H9 (cell line): ENCODE measurements at regions not wholly inside any gene's neighbourhood (a gene's known extent, or its start where the extent isn't known, plus 50 kb on each side); places are given as distances from the start of the nearest gene placed in this dataset.

Source experiments
- DNase-seq: peaks from one replicate; pipeline ENCODE4 v3.0.0-alpha.2; 2017
- H2AFZ ChIP-seq: one replicate; pipeline ENCODE4 v1.6.1; 2013; ENCODE audit warnings: mild to moderate bottlenecking, low read length, control low read depth, moderate library complexity
- H2AK5ac ChIP-seq: 2 replicates; pipeline ENCODE4 v1.6.1; 2013; ENCODE audit warnings: low read length, control low read depth, mixed read lengths; ENCODE audit not compliant: insufficient read length
- H2BK120ac ChIP-seq: one replicate; pipeline ENCODE4 v1.6.1; 2013; ENCODE audit warnings: low read depth, mild to moderate bottlenecking, low read length, control low read depth, inconsistent platforms; ENCODE audit not compliant: poor library complexity, severe bottlenecking
- H2BK12ac ChIP-seq: 2 replicates; pipeline ENCODE4 v1.6.1; 2013; ENCODE audit warnings: low read length, control low read depth, mixed read lengths, low read depth; ENCODE audit not compliant: insufficient read length
- H2BK15ac ChIP-seq: 2 replicates; pipeline ENCODE4 v1.6.1; 2013; ENCODE audit warnings: low read depth, low read length, control low read depth
- H2BK20ac ChIP-seq: one replicate; pipeline ENCODE4 v1.6.1; 2013; ENCODE audit warnings: low read depth, mild to moderate bottlenecking, low read length, control low read depth, inconsistent platforms; ENCODE audit not compliant: poor library complexity, severe bottlenecking
- H2BK5ac ChIP-seq: 2 replicates; pipeline ENCODE4 v1.6.1; 2013; ENCODE audit warnings: low read length, control low read depth, mixed read lengths; ENCODE audit not compliant: insufficient read length
- H3K14ac ChIP-seq: 2 replicates; pipeline ENCODE4 v1.6.1; 2013; ENCODE audit warnings: low read length, control low read depth; ENCODE audit not compliant: insufficient read depth
- H3K18ac ChIP-seq: 2 replicates; pipeline ENCODE4 v1.6.1; 2013; ENCODE audit warnings: low read depth, mild to moderate bottlenecking, mixed read lengths, low read length, control low read depth; ENCODE audit not compliant: insufficient read length
- H3K23ac ChIP-seq: 2 replicates; pipeline ENCODE4 v1.6.1; 2013; ENCODE audit warnings: low read length, control low read depth, mixed read lengths, low read depth; ENCODE audit not compliant: insufficient read length
- H3K23me2 ChIP-seq: 2 replicates; pipeline ENCODE4 v1.6.1; 2013; ENCODE audit warnings: low read depth, mild to moderate bottlenecking, mixed read lengths, low read length, control low read depth; ENCODE audit not compliant: insufficient read length, poor library complexity, severe bottlenecking
- H3K27ac ChIP-seq: 2 replicates; pipeline ENCODE4 v1.5.1; 2013; ENCODE audit warnings: low read length, control low read depth, mixed read lengths, low read depth; ENCODE audit not compliant: insufficient read length
- H3K27me3 ChIP-seq: 2 replicates; pipeline ENCODE4 v1.6.1; 2013; ENCODE audit warnings: low read length, control low read depth, inconsistent platforms; ENCODE audit not compliant: insufficient read depth
- H3K4ac ChIP-seq: 2 replicates; pipeline ENCODE4 v1.6.1; 2013; ENCODE audit warnings: low read depth, mild to moderate bottlenecking, control low read depth, inconsistent platforms, low read length, moderate library complexity
- H3K4me1 ChIP-seq: 2 replicates; pipeline ENCODE4 v1.6.1; 2013; ENCODE audit warnings: low read length, control low read depth, inconsistent platforms; ENCODE audit not compliant: insufficient read depth
- H3K4me2 ChIP-seq: 2 replicates; pipeline ENCODE4 v1.6.1; 2013; ENCODE audit warnings: low read length, control low read depth, mixed read lengths; ENCODE audit not compliant: insufficient read length, insufficient read depth
- H3K56ac ChIP-seq: 2 replicates; pipeline ENCODE4 v1.6.1; 2013; ENCODE audit warnings: low read depth, mild to moderate bottlenecking, mixed read lengths, low read length, control low read depth; ENCODE audit not compliant: insufficient read length
- H3K79me1 ChIP-seq: 2 replicates; pipeline ENCODE4 v1.6.1; 2013; ENCODE audit warnings: low read depth, mild to moderate bottlenecking, moderate library complexity, low read length, control low read depth, inconsistent platforms; ENCODE audit not compliant: insufficient read depth, poor library complexity, severe bottlenecking
- H3K79me2 ChIP-seq: 2 replicates; pipeline ENCODE4 v1.6.1; 2013; ENCODE audit warnings: low read length, control low read depth, inconsistent platforms; ENCODE audit not compliant: insufficient read depth
- H3K9ac ChIP-seq: 2 replicates; pipeline ENCODE4 v1.6.1; 2013; ENCODE audit warnings: low read length, control low read depth, mixed read lengths; ENCODE audit not compliant: insufficient read length; ENCODE audit errors: extremely low read depth
- H3K9me3 ChIP-seq: one replicate; pipeline ENCODE4 v1.6.1; 2013; ENCODE audit warnings: low read depth, low read length, inconsistent platforms; ENCODE audit not compliant: control insufficient read depth
- H3T11ph ChIP-seq: one replicate; pipeline ENCODE4 v1.6.1; 2013; ENCODE audit warnings: mild to moderate bottlenecking, low read length, control low read depth, inconsistent platforms
- H4K20me1 ChIP-seq: one replicate; pipeline ENCODE4 v1.6.1; 2013; ENCODE audit not compliant: control insufficient read depth, insufficient read length, insufficient read depth
- H4K5ac ChIP-seq: 2 replicates; pipeline ENCODE4 v1.6.1; 2013; ENCODE audit warnings: low read depth, mild to moderate bottlenecking, mixed read lengths, low read length, control low read depth; ENCODE audit not compliant: insufficient read length
- H4K8ac ChIP-seq: replicated peaks from 2 replicates; pipeline ENCODE4 v1.6.1; 2013; ENCODE audit warnings: low read length, control low read depth, mixed read lengths, low read depth; ENCODE audit not compliant: insufficient read length
- H4K91ac ChIP-seq: 2 replicates; pipeline ENCODE4 v1.6.1; 2013; ENCODE audit warnings: low read depth, mild to moderate bottlenecking, moderate library complexity, mixed read lengths, low read length, control low read depth; ENCODE audit not compliant: insufficient read length
- H3K27ac Mint-ChIP-seq, 3 experiments: 2 replicates in 2 of 3; 3 replicates in 1 of 3; pipeline ENCODE4 v1.8.0; 2020 to 2021; ENCODE audit warnings: mixed read lengths in 3 of 3, mild to moderate bottlenecking in 1 of 3, moderate library complexity in 1 of 3
- H3K27me3 Mint-ChIP-seq: 2 replicates; pipeline ENCODE4 v1.8.0; 2021; ENCODE audit warnings: low read depth, mild to moderate bottlenecking, moderate library complexity, mixed read lengths
- H3K36me3 Mint-ChIP-seq, 3 experiments: 2 replicates in 2 of 3; 3 replicates in 1 of 3; pipeline ENCODE4 v1.8.0; 2020 to 2021; ENCODE audit warnings: low read depth in 3 of 3, mixed read lengths in 3 of 3; ENCODE audit not compliant: insufficient read depth in 1 of 3
- H3K4me1 Mint-ChIP-seq, 2 experiments: 2 replicates each; pipeline ENCODE4 v1.8.0; 2020; ENCODE audit warnings: mixed read lengths in 2 of 2
- H3K4me3 Mint-ChIP-seq, 2 experiments: 2 replicates in 1 of 2; 3 replicates in 1 of 2; pipeline ENCODE4 v1.8.0; 2020 to 2021; ENCODE audit warnings: mild to moderate bottlenecking in 2 of 2, mixed read lengths in 2 of 2, moderate library complexity in 1 of 2
- H3K9me3 Mint-ChIP-seq, 2 experiments: 2 replicates in 1 of 2; 3 replicates in 1 of 2; pipeline ENCODE4 v1.8.0; 2020; ENCODE audit warnings: mild to moderate bottlenecking in 2 of 2, mixed read lengths in 2 of 2, moderate library complexity in 1 of 2
- WGBS: extraction: QIAGEN DNeasy Blood & Tissue Kit; methylation state at CpG from one replicate; pipeline ENCODE4 v1.1.7; 2013; ENCODE audit warnings: missing lambda C conversion rate, low lambda C conversion rate, mixed read lengths; ENCODE audit not compliant: insufficient read length; ENCODE audit errors: extremely low coverage; 5-methylcytosine and 5-hydroxymethylcytosine counted together
- TF ChIP-seq, protein P1 (sequence below): fragments of 200-600 bp; sonication (generic); conservative IDR thresholded peaks from 3 replicates; pipeline ENCODE4 v1.8.0; 2021; ENCODE audit warnings: antibody characterized with exemption, mild to moderate bottlenecking

DNA sequence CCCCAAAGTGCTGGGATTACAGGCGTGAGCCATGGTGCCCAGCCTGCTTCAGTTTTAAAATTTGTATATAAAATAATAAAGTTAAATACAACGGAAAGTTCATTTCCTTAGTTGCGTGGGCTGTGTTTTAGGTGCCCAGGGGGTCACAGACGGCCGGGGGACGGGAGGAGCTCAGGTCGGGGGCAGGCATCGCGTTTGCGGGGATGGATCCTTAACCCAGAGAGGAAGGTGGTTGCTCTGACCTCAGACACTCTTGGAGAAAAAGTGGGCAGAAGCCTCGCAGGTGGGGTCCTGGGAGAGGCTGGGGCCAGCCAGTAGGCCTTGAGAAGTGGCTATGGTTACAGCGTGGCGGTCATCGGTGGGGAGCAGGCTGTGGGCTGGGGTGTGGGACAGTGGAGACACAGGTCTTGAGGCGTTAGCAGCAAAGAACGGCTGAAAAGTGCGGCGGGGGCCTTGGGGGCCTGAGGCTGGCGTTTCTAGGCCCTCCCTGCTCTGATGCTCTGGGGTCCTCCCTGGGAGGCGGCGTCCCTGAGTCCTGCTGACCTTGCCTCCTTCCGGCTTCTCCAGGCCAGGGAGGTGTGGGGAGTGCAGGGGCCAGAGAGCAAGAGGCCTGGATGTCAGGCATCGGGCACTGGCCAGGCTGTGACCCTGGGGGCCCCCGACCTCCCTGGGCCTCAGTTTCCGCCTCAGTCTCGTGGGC is 54.4 kb downstream of the UNCX start:
- no peak overlapping the region for H2BK20ac ChIP-seq
- no peak overlapping the region for H2BK120ac ChIP-seq
- H3K14ac ChIP-seq: no peak overlapping the region
- no peak overlapping the region for H3K23ac ChIP-seq
- no peak overlapping the region for H4K91ac ChIP-seq
- WGBS: no CpG with 5 or more reads among the region's 26 CpGs
- no peaks in the 10 kb centered on the region for H3K9me3 ChIP-seq
- Mint-ChIP-seq H3K4me1 (peaks cover 2 to 3% of the 10 kb centered on the region in 2 experiments; a peak in 1 of 4 replicates), H3K36me3 (no peaks in the 10 kb centered on the region; a peak in 1 of 7 replicates), H3K27ac (no peak overlapping the region), H3K9me3 (no peaks in the 10 kb centered on the region; a peak in 1 of 5 replicates), H3K4me3 (0 out of 5 replicates have a peak overlapping the region, but pooled peaks of 1 of the 2 experiments have one; percentile 35), H3K27me3 (peaks cover 38% of the 10 kb centered on the region)
- H3K56ac ChIP-seq: no peak overlapping the region
- no peak overlapping the region for H3K27ac ChIP-seq
- no peaks in the 10 kb centered on the region; the same call in 1 of the 2 replicates for H3K27me3 ChIP-seq
- H3K4ac ChIP-seq: no peak overlapping the region
- H4K5ac ChIP-seq: no peak overlapping the region
- TF ChIP-seq, protein P1, sequence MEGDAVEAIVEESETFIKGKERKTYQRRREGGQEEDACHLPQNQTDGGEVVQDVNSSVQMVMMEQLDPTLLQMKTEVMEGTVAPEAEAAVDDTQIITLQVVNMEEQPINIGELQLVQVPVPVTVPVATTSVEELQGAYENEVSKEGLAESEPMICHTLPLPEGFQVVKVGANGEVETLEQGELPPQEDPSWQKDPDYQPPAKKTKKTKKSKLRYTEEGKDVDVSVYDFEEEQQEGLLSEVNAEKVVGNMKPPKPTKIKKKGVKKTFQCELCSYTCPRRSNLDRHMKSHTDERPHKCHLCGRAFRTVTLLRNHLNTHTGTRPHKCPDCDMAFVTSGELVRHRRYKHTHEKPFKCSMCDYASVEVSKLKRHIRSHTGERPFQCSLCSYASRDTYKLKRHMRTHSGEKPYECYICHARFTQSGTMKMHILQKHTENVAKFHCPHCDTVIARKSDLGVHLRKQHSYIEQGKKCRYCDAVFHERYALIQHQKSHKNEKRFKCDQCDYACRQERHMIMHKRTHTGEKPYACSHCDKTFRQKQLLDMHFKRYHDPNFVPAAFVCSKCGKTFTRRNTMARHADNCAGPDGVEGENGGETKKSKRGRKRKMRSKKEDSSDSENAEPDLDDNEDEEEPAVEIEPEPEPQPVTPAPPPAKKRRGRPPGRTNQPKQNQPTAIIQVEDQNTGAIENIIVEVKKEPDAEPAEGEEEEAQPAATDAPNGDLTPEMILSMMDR: no peak
- no peak overlapping the region for H2BK15ac ChIP-seq
- no peak overlapping the region for H4K8ac ChIP-seq
- H4K20me1 ChIP-seq: no peaks in the 10 kb centered on the region
- no peak overlapping the region for H2BK12ac ChIP-seq
- H3K9ac ChIP-seq: no peak overlapping the region
- no peaks in the 10 kb centered on the region for H3K4me1 ChIP-seq
- H3K4me2 ChIP-seq: no peak overlapping the region
- DNase-seq: no peak
- H2AK5ac ChIP-seq: no peak overlapping the region
- no peak overlapping the region for H3K18ac ChIP-seq
- H2AFZ ChIP-seq: no peak overlapping the region
- no peaks in the 10 kb centered on the region for H3K23me2 ChIP-seq
- no peak overlapping the region for H2BK5ac ChIP-seq
- no peak overlapping the region for H3T11ph ChIP-seq
- H3K79me2 ChIP-seq: no peaks in the 10 kb centered on the region
- no peaks in the 10 kb centered on the region for H3K79me1 ChIP-seq
